22Rv1 (cell line): ENCODE measurements at regions not wholly inside any gene's neighbourhood (a gene's known extent, or its start where the extent isn't known, plus 50 kb on each side); places are given as distances from the start of the nearest gene placed in this dataset.

Experiments used
- CTCF ChIP-seq: fragments of 450-650 bp; IDR thresholded peaks from 2 replicates; pipeline ENCODE4 v1.5.1; 2017; ENCODE audit warnings: mild to moderate bottlenecking
- ZFX ChIP-seq: fragments of 450-650 bp; IDR thresholded peaks from 2 replicates; pipeline ENCODE4 v1.6.1; 2017; ENCODE audit warnings: antibody characterized with exemption, borderline replicate concordance

GRCh38 chr5:10167806-10168205 is 81.9 kb downstream of the ATPSCKMT start:
- TF ChIP-seq CTCF (no peak), ZFX (no peak)
